ENCODE measurements at regions not wholly inside any gene's neighbourhood (a gene's known extent, or its start where the extent isn't known, plus 50 kb on each side); places are given as distances from the start of the nearest gene placed in this dataset.

DNA sequence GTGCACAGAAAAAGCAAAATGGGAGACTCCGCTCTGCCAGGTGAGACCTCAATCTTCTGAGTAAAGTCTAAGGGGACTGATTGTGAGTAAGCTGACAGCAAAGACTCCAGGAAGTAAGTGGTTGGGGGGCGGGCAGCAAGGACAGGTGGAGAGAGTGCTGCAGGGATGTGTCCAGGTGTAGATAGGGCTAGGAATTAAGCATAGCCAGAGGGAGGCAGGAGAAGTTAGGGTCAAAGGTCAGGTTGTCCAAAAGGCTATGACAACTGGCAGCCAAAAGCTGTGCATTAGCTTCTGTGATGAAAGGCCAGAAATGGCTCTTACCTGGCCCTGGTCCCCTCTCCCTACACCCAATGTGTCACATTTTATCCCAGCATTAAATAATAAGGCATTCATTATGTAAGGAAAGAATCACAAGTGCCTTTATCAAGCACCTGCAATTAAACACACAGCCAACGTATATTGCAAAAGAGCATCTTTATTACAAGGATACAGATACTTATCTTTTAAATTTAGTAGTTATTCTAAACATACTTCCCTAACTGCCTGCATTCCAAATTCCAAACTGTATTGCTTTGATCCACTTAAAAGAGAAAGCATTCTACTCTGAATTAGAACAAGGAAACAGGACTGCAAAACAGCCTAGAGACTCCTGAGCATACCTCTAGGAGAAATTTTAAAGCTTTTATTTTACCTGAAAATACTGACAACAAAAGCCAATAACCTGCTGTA lies 247.9 kb downstream of the IRS1 start:
- Histone ChIP-seq H3K9me3 (ENCODE audit: control insufficient read depth in 4 of 4, low read length in 3 of 4) (no peaks in the 10 kb centered on the region), H3K27me3 (ENCODE audit: control insufficient read depth in 4 of 4, insufficient read depth in 4 of 4, low read length in 3 of 4) (no peaks in the 10 kb centered on the region), H3K4me3 (ENCODE audit: low read depth in 1 of 3, low read length in 3 of 3) (no peak overlapping the region), H3K36me3 (ENCODE audit: control insufficient read depth in 4 of 4, insufficient read depth in 3 of 4, low read depth in 1 of 4, low read length in 3 of 4) (no peaks in the 10 kb centered on the region), H3K27ac (ENCODE audit: low read depth in 1 of 2, low read length in 2 of 2) (no peak overlapping the region), H3K9ac (ENCODE audit: low read depth in 1 of 2, low read length in 2 of 2) (no peak overlapping the region), H3K4me1 (ENCODE audit: control insufficient read depth in 4 of 4, insufficient read depth in 4 of 4, low read length in 3 of 4) (peaks cover 0 to 8% (median 1%) of the 10 kb centered on the region in 4 donors)
- WGBS: 93% methylated on average over 3 of the region's 3 CpGs
- DNase-seq (ENCODE audit: low spot score): no peak
- TF ChIP-seq, protein P1, sequence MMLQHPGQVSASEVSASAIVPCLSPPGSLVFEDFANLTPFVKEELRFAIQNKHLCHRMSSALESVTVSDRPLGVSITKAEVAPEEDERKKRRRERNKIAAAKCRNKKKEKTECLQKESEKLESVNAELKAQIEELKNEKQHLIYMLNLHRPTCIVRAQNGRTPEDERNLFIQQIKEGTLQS (IDR thresholded peaks at IDR 0.05): no peak
- TF ChIP-seq HNF4G (IDR thresholded peaks at IDR 0.05): no peak
- no peak for TF ChIP-seq SP1 (IDR thresholded peaks at IDR 0.05)
- no peak for TF ChIP-seq NR2F2 (IDR thresholded peaks at IDR 0.05)
- TF ChIP-seq YY1 (IDR thresholded peaks at IDR 0.05): no peak
- TF ChIP-seq, protein P2, sequence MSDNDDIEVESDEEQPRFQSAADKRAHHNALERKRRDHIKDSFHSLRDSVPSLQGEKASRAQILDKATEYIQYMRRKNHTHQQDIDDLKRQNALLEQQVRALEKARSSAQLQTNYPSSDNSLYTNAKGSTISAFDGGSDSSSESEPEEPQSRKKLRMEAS (IDR thresholded peaks at IDR 0.05): no peak
- no peak for TF ChIP-seq RAD21 (IDR thresholded peaks at IDR 0.05)
- TF ChIP-seq, protein P3, sequence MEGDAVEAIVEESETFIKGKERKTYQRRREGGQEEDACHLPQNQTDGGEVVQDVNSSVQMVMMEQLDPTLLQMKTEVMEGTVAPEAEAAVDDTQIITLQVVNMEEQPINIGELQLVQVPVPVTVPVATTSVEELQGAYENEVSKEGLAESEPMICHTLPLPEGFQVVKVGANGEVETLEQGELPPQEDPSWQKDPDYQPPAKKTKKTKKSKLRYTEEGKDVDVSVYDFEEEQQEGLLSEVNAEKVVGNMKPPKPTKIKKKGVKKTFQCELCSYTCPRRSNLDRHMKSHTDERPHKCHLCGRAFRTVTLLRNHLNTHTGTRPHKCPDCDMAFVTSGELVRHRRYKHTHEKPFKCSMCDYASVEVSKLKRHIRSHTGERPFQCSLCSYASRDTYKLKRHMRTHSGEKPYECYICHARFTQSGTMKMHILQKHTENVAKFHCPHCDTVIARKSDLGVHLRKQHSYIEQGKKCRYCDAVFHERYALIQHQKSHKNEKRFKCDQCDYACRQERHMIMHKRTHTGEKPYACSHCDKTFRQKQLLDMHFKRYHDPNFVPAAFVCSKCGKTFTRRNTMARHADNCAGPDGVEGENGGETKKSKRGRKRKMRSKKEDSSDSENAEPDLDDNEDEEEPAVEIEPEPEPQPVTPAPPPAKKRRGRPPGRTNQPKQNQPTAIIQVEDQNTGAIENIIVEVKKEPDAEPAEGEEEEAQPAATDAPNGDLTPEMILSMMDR (IDR thresholded peaks at IDR 0.05; ENCODE audit: low read depth, low read length, missing input control): no peak
- no peak for TF ChIP-seq RXRA (IDR thresholded peaks at IDR 0.05)
- no peak for TF ChIP-seq JUND (IDR thresholded peaks at IDR 0.05)
- TF ChIP-seq GABPA (IDR thresholded peaks at IDR 0.05 in 1 of 2, conservative IDR thresholded peaks at IDR 0.05 in 1 of 2): no peak
- TF ChIP-seq, protein P4, sequence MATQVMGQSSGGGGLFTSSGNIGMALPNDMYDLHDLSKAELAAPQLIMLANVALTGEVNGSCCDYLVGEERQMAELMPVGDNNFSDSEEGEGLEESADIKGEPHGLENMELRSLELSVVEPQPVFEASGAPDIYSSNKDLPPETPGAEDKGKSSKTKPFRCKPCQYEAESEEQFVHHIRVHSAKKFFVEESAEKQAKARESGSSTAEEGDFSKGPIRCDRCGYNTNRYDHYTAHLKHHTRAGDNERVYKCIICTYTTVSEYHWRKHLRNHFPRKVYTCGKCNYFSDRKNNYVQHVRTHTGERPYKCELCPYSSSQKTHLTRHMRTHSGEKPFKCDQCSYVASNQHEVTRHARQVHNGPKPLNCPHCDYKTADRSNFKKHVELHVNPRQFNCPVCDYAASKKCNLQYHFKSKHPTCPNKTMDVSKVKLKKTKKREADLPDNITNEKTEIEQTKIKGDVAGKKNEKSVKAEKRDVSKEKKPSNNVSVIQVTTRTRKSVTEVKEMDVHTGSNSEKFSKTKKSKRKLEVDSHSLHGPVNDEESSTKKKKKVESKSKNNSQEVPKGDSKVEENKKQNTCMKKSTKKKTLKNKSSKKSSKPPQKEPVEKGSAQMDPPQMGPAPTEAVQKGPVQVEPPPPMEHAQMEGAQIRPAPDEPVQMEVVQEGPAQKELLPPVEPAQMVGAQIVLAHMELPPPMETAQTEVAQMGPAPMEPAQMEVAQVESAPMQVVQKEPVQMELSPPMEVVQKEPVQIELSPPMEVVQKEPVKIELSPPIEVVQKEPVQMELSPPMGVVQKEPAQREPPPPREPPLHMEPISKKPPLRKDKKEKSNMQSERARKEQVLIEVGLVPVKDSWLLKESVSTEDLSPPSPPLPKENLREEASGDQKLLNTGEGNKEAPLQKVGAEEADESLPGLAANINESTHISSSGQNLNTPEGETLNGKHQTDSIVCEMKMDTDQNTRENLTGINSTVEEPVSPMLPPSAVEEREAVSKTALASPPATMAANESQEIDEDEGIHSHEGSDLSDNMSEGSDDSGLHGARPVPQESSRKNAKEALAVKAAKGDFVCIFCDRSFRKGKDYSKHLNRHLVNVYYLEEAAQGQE (IDR thresholded peaks at IDR 0.05): no peak

DNA sequence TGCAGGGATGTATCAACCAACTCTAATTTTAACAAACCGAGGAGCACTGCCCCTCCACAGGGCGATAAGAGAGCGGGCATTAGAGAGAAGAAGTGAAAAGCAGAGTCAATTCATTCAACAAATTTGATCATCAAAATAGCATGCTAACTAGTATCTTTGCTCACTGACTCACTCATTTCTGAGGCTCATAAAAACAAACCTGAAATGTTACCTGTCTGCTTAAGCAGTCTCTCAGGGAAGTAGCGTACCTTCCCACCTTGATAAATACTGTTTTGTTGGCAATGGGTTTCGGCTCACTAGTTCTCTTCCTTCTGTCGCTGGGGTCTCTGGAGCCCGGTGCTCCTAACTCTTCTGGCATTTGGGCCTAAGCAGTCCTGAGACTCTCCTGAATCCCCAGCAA lies 248.8 kb downstream of the IRS1 start:
- H3K4me3 ChIP-seq (ENCODE audit: low read depth in 1 of 3, low read length in 3 of 3): no peak overlapping the region
- H3K27ac ChIP-seq (ENCODE audit: low read depth in 1 of 2, low read length in 2 of 2): no peak overlapping the region
- peaks cover 0 to 8% (median 1%) of the 10 kb centered on the region in 4 donors for H3K4me1 ChIP-seq (ENCODE audit: control insufficient read depth in 4 of 4, insufficient read depth in 4 of 4, low read length in 3 of 4)
- H3K36me3 ChIP-seq (ENCODE audit: control insufficient read depth in 4 of 4, insufficient read depth in 3 of 4, low read depth in 1 of 4, low read length in 3 of 4): no peaks in the 10 kb centered on the region
- H3K9ac ChIP-seq (ENCODE audit: low read depth in 1 of 2, low read length in 2 of 2): no peak overlapping the region
- WGBS: 96% methylated on average over 7 of the region's 7 CpGs
- DNase-seq (ENCODE audit: low spot score): no peak
- H3K27me3 ChIP-seq (ENCODE audit: control insufficient read depth in 4 of 4, insufficient read depth in 4 of 4, low read length in 3 of 4): no peaks in the 10 kb centered on the region
- no peaks in the 10 kb centered on the region for H3K9me3 ChIP-seq (ENCODE audit: control insufficient read depth in 4 of 4, low read length in 3 of 4)
- TF ChIP-seq JUND (IDR thresholded peaks at IDR 0.05) (no peak), FOXA2 (IDR thresholded peaks at IDR 0.05) (no peak), FOXA1 (IDR thresholded peaks at IDR 0.05) (no peak), YY1 (IDR thresholded peaks at IDR 0.05) (no peak), RXRA (IDR thresholded peaks at IDR 0.05) (no peak), TAF1 (conservative IDR thresholded peaks at IDR 0.05) (no peak), HNF4G (IDR thresholded peaks at IDR 0.05) (no peak)
- TF ChIP-seq, protein P4 (IDR thresholded peaks at IDR 0.05): no peak
- TF ChIP-seq, protein P5, sequence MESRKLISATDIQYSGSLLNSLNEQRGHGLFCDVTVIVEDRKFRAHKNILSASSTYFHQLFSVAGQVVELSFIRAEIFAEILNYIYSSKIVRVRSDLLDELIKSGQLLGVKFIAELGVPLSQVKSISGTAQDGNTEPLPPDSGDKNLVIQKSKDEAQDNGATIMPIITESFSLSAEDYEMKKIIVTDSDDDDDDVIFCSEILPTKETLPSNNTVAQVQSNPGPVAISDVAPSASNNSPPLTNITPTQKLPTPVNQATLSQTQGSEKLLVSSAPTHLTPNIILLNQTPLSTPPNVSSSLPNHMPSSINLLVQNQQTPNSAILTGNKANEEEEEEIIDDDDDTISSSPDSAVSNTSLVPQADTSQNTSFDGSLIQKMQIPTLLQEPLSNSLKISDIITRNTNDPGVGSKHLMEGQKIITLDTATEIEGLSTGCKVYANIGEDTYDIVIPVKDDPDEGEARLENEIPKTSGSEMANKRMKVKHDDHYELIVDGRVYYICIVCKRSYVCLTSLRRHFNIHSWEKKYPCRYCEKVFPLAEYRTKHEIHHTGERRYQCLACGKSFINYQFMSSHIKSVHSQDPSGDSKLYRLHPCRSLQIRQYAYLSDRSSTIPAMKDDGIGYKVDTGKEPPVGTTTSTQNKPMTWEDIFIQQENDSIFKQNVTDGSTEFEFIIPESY (IDR thresholded peaks at IDR 0.05): no peak
- TF ChIP-seq, protein P2 (IDR thresholded peaks at IDR 0.05): no peak
- TF ChIP-seq, protein P3 (IDR thresholded peaks at IDR 0.05; ENCODE audit: low read depth, low read length, missing input control): no peak

Data from liver (tissue), 8 donors.